ENCODE measurements at regions not wholly inside any gene's neighbourhood (a gene's known extent, or its start where the extent isn't known, plus 50 kb on each side); places are given as distances from the start of the nearest gene placed in this dataset.

DNA sequence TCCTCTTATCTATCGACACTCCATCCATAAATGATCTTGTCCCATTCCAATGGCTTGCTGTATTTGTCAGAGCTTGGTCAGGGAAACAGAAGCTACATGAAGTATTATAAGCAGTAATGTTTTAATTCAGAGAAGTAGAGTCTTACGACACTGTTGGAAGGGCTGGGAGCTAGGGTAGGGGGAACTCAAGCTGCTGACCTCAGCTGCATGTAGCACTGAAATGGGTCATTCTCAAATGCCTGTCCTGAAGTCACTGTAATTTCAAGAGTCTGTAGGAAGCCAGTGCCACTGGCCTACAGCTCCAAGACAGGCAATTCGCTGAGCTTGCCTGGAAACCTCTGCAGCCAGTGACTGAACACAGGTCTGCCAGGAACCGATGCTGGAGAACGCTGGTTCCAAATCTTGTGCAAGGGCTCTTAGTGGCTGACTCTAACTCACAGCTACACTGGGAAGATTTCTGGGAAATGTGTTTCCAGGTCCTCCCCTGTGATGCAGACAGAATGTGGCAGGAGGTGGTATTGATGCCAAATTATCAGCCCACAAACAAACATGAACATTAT lies 532.4 kb downstream of the CCDC171 start:
- TF ChIP-seq POLR2A (IDR thresholded peaks at IDR 0.05; ENCODE audit: low read length), result no peak
- no peak for TF ChIP-seq GATA1 (IDR thresholded peaks at IDR 0.05; ENCODE audit: low read depth, low read length)
